ENCODE measurements at regions not wholly inside any gene's neighbourhood (a gene's known extent, or its start where the extent isn't known, plus 50 kb on each side); places are given as distances from the start of the nearest gene placed in this dataset.

DNA sequence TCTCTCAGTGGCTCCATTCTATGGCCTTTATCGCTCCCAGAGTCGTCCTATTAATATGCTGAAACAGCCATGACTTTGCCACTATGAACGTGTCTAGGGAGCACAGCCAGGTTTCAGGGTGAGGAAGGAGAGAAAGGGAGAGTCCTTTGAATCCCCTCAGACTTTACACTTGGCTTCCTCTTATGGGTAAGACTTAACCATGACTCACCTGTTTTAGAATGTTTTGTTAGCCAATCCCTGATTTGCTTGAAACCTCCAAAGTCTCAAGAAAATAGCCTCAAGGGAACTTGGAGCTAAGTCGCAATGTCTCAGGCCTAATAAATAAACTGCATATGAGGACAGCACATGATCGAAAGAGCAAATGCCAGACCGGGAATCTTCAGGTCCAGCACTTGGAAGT is 131.2 kb upstream of the RCN1 start:
- TF ChIP-seq, protein P1, sequence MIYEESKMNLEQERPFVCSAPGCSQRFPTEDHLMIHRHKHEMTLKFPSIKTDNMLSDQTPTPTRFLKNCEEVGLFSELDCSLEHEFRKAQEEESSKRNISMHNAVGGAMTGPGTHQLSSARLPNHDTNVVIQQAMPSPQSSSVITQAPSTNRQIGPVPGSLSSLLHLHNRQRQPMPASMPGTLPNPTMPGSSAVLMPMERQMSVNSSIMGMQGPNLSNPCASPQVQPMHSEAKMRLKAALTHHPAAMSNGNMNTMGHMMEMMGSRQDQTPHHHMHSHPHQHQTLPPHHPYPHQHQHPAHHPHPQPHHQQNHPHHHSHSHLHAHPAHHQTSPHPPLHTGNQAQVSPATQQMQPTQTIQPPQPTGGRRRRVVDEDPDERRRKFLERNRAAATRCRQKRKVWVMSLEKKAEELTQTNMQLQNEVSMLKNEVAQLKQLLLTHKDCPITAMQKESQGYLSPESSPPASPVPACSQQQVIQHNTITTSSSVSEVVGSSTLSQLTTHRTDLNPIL (CRISPR knock-in tag; IDR thresholded peaks at IDR 0.05; ENCODE audit: low read depth), result no peak
- no peak for TF ChIP-seq OSR1 (CRISPR knock-in tag; IDR thresholded peaks at IDR 0.05)
- TF ChIP-seq ARNTL (CRISPR knock-in tag; IDR thresholded peaks at IDR 0.05; ENCODE audit: borderline replicate concordance, low read depth), result no peak
- TF ChIP-seq GLIS3 (CRISPR knock-in tag; IDR thresholded peaks at IDR 0.05), result no peak
- TF ChIP-seq, protein P2, sequence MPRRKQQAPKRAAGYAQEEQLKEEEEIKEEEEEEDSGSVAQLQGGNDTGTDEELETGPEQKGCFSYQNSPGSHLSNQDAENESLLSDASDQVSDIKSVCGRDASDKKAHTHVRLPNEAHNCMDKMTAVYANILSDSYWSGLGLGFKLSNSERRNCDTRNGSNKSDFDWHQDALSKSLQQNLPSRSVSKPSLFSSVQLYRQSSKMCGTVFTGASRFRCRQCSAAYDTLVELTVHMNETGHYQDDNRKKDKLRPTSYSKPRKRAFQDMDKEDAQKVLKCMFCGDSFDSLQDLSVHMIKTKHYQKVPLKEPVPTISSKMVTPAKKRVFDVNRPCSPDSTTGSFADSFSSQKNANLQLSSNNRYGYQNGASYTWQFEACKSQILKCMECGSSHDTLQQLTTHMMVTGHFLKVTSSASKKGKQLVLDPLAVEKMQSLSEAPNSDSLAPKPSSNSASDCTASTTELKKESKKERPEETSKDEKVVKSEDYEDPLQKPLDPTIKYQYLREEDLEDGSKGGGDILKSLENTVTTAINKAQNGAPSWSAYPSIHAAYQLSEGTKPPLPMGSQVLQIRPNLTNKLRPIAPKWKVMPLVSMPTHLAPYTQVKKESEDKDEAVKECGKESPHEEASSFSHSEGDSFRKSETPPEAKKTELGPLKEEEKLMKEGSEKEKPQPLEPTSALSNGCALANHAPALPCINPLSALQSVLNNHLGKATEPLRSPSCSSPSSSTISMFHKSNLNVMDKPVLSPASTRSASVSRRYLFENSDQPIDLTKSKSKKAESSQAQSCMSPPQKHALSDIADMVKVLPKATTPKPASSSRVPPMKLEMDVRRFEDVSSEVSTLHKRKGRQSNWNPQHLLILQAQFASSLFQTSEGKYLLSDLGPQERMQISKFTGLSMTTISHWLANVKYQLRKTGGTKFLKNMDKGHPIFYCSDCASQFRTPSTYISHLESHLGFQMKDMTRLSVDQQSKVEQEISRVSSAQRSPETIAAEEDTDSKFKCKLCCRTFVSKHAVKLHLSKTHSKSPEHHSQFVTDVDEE (CRISPR knock-in tag; IDR thresholded peaks at IDR 0.05), result no peak
- TF ChIP-seq ZNF8 (CRISPR knock-in tag; IDR thresholded peaks at IDR 0.05), result no peak
- TF ChIP-seq, protein P3, sequence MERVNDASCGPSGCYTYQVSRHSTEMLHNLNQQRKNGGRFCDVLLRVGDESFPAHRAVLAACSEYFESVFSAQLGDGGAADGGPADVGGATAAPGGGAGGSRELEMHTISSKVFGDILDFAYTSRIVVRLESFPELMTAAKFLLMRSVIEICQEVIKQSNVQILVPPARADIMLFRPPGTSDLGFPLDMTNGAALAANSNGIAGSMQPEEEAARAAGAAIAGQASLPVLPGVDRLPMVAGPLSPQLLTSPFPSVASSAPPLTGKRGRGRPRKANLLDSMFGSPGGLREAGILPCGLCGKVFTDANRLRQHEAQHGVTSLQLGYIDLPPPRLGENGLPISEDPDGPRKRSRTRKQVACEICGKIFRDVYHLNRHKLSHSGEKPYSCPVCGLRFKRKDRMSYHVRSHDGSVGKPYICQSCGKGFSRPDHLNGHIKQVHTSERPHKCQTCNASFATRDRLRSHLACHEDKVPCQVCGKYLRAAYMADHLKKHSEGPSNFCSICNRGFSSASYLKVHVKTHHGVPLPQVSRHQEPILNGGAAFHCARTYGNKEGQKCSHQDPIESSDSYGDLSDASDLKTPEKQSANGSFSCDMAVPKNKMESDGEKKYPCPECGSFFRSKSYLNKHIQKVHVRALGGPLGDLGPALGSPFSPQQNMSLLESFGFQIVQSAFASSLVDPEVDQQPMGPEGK (CRISPR knock-in tag; IDR thresholded peaks at IDR 0.05; ENCODE audit: borderline replicate concordance), result no peak
- no peak for TF ChIP-seq TCF4 (CRISPR knock-in tag; IDR thresholded peaks at IDR 0.05; ENCODE audit: borderline replicate concordance)
